GM21717 (cell line): ENCODE measurements at regions not wholly inside any gene's neighbourhood (a gene's known extent, or its start where the extent isn't known, plus 50 kb on each side); places are given as distances from the start of the nearest gene placed in this dataset.

Source experiments
- ATAC-seq: cut with Tn5 transposase; IDR thresholded peaks from one replicate; pipeline ENCODE4 v1.9.1; 2021; ENCODE audit warnings: mild to moderate bottlenecking, moderate library complexity; ENCODE audit not compliant: unreplicated experiment

DNA sequence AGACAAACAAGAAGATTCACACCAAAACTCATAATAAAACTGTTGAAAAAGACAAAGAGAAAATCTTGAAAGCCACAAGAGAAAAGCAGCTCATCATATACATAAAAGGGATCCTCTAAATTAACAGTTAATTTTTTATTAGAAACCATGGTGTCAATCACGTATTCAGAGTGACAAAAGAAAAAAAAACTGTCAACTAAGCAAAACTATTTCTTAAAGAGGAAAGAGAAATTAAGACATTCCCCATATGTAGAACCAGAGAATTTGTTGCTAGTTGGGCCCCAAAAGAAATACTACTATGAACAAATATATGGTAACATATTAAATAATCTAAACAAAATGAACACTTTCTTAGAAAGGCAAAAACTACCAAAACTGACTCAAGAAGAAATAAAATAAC lies 74.3 kb upstream of the TENT5A start:
- no peak for ATAC-seq

DNA sequence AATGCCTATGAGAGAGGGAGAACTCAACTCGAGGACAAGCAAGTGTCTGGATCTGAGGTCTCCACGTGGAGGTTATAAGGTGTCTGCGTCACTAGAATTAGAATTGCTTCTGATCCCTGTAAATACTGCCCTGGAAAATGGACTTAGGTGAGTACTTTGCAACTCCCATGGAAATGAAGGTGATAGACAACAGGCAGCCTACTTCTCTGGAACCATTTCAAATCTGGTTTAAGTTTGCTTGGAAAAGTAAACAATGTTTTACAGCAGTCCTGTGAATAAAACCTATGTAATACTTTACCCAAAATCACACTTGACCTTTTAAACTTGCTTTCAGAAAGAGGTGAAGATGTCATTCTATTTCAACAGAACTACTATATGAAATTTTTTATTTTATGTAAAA lies 70.1 kb upstream of the TENT5A start:
- ATAC-seq = no peak

DNA sequence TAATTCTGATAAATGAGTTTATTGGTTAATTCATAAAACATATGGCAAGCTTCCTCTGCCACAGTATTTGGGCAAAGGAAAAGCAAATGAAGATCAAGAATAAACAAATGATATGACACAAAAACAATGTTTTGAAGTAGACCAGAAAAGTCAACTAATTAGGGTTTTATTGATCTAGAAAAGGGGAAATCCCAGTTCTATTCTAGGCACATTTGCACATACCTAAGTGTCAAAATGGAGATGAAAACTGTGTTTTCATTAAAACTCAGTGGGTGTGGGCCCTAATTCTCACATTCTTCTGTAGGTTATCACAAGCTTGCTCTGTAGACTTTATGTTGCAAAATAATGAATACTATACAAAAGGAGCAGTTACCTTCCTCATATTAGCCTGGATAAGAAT lies 69.0 kb upstream of the TENT5A start:
- no peak for ATAC-seq

DNA sequence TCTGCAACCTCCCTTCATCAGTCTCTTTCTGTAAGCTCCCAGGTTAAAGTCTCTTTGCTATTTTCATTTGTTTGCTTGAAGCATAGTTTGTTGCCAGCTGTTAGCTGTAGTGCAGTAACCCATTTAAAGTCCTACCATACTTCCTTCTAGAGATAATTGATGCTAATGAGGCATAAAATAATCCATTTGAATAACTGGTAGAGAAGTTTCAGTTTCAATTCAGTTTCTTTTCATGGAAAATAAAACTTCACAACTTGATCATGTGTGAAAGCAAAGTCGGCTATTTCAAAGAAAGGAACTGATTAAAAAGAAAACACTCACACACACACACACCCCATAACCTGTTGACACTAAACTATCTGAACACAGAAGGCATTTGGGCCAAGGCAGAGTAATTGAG lies 68.5 kb upstream of the TENT5A start:
- ATAC-seq = no peak

DNA sequence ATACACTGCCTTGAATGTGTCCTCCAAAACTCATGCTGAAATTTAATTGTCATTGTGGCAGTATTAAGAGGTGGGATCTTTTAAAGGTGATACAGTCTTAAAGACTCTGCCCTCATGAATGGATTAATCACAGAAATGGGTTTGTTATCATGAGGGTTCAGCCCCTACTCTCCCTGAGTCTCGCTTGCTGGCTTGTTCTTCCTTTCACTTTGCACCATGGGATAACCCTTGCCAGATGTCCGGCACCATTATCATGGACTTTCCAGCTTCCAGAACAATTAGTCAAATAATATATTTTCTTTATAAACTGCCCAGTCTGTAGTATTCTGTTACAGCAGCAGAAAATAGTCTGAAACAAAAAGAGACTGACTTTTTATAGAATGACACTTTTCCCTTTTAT lies 67.9 kb upstream of the TENT5A start:
- no peak for ATAC-seq

DNA sequence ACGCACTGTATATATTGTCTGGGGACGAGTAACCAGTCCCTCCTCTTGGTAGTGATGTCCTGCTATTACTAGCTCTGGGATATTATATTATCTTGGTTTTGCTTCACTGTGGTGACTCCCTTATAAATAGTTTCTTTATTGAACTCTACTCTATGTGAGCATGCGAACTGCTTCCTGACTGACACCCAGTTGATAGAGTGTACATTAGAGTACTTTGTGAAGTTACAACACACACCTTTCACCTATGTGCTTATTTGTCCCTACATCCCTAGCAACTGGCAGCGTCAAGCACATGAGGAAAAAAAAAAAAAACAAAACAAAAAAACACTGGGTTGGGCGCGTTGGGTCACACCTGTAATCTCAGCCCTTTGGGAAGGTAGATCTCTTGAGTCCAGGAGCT lies 67.3 kb upstream of the TENT5A start:
- no peak for ATAC-seq

DNA sequence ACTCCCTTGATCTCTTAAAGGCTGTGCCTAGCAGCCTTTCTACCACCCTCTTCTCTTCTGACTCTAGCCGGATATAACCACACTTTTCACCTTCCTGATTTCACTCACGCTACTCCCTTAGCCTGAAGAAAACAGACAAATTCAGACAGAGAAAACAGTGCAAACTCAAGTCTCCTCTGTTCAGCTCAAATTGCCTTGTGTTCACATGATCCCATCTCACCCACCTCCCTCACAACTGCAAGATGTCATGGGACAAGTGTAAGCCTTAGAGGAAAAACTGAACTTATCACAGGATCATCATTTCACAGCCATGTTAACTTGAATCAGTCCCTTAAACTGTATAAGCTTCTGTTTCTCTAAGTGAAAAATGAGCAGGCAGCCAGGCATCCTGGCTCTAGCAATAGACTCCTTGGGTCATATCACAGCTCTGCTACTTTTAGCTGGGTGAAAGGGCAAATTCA lies 66.5 kb upstream of the TENT5A start:
- ATAC-seq = no peak

DNA sequence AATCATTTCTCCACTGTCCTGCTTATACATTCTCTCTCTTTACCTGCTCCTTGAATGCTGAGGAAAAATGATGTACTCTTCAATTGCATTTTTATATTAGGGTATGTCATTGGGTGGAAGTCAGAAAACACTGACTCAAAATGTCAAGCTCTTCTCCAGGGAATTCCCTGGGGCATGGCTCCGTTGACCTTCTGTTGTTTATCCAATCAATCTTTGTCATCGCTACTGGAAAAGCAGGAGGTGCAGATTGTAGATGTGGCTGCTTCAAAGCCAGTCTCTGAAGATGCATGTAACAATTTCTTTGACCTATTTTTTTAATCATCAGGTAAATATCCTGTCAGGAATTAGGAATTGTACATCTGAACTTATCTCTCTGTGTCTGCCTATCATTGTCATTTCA lies 63.9 kb upstream of the TENT5A start:
- no peak for ATAC-seq

DNA sequence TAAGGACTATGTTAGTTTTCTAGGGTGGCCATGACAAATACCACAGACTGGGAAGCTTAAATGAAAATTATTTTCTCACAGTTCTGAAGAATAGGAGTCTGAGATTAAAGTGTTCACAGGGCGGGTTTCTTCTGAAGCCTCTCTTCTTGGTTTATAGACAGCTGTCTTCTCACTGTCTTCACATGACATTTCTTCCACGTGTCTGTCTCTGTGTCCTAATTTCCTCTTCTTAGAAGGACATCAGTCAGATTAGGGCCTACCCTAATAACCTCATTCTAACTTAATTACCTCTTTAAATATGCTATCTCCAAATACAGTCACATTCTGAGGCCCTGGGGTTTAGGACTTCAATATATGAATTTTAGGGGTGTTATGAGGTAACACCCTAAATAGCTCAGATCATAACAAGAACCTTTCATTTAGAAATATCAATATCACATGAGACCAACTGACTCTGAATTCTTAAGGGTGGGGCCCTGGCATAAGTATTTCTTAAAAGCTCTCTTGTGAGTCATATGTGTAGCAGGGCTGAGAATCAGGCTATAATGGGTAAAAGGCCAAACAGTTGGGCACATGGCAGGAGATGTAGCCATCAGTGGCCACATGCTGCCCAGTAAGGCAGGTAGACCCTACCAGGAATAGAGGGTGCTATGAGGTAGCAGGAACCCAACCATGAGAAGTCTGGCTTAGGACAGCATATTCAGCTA lies 62.0 kb upstream of the TENT5A start:
- no peak for ATAC-seq

DNA sequence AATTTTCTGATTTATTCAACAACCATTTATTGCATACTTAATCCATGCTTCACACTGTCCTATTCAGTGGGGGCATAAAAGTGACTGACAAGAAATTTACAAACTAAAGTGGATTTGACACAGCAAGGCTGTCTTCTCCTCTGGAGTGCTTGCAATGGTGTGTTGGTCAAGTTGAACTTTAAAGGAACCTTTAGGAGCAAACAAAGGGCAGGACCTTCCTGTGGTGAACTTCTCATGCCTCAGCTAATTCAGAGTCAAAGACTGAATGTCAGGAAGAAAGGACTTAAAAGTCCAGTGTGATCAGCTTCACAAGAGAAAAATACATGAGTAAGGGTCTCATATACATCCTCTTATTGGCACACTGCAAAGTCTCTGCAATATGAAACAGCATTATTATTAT lies 60.8 kb upstream of the TENT5A start:
- ATAC-seq = no peak

DNA sequence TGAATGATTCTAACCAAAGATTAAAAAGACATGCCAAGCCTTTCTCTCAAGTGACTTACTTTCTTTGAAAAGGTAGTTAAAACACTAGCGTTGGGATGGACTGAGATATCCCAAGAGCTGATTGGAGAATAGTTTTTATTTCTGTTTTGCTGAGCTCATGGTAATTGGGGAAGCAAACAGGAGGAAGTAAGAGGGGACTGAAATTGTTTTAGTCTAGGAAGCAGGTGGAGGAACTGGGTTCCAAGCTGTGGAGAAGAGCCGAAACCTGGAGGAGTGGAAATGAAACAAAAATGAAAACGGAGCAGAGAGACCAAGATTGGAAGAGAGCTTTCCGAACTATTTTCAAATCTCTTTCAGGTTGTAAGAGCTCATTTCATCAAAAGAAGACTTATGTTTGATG lies 59.9 kb upstream of the TENT5A start:
- ATAC-seq = no peak

DNA sequence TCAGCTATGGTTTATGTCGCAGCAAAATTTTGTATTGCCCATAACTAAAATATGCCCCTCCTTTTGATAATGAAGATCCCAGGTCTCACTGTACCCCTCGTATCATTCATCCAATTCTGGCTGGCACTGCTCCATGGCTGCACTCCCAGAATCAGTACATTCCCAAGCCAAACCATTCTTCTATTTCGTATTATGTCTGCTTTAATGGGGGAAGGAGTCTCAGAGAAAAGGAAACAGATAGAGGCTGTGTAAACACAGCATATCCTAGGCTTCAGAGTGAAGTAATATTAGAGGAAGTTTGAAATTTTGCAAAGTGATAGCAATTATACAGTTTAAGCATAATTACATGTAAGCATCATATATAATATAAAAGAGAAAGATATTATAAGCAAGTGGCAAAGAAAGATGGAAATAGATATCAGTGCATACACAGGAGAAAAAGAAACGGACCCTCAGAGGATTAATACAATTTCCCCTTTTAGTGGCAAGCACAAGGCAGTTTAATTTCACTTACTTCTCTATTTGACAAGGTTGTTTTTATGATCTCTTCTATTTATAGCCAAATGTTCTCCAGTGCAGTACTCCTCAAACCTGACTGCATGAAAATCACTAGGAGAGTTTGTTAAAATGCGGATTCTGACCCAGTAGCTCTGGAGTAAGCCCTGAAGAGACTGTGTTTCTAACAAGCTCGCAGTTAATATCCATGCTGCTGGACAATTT lies 56.5 kb upstream of the TENT5A start:
- no peak for ATAC-seq

DNA sequence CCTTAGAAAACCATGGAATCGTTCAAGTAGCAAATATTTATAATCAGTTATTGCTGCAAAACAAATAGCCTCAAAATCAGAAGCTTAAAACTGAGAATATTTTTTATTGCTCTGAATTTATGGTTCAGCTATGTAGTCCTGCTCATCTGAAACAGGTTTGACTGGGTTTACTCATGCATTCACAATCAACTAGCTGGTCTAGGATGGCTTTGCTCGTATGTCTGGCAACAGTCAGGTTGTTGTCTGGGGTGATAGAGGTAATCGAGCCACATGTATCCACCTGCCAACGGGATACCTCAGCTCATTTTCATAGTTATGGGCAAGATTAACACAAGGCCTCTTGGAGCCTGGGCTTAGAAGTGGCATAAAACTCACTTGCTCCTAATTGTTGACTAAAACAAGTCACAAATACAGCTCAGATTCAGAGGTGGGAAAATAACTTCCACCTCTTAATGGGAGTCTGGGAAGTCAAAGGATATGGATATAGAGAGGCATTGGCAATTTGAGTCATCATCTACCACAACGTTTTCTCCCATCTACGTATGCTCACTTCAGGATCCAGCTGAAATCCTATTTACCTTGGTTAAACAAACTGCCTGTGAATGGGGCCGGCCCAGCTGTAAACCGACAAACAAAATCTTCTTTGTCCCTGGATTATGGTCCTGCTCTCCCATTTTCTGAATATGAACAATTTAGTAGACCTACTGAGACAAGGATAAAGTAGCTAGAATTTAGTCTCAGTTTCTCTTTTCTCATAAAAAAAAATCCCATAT lies 54.5 kb upstream of the TENT5A start:
- no peak for ATAC-seq

DNA sequence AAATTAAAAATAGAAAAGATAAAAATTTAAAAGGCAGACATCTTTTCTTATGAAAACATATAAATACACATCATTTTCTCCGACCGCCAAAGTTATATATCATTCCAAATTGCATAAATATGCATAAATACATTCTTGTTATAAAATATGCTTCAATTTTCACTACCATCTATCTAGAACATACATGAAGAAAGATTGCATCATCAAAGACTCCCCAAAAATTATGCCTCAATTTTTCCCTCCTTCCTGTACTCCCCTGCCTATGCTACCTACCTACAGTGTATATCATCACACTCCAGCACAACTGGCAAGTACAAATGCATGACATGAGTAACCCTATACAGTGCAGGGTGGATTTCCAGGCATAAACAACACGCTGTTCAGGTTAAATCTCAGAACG lies 49.9 kb upstream of the TENT5A start:
- ATAC-seq = no peak
